CD14-positive monocyte (primary cell): ENCODE measurements at regions not wholly inside any gene's neighbourhood (a gene's known extent, or its start where the extent isn't known, plus 50 kb on each side); places are given as distances from the start of the nearest gene placed in this dataset.

Experiments
- DNase-seq, 3 donors: peaks; one replicate each; pipeline ENCODE4 v3.0.0-alpha.2; 2011 to 2022
- H2AFZ ChIP-seq: 2 replicates; pipeline ENCODE4 v1.6.0; 2012; ENCODE audit warnings: mild to moderate bottlenecking, low read depth, low read length, inconsistent platforms; ENCODE audit not compliant: insufficient read depth, poor library complexity, severe bottlenecking
- H3K27ac ChIP-seq, 2 donors: 1 replicate in 1 of 2; 2 replicates in 1 of 2; pipeline ENCODE4 v1.5.1; 2012 to 2013; ENCODE audit warnings: low read length in 2 of 2, control low read depth in 1 of 2, inconsistent platforms in 1 of 2, low read depth in 1 of 2, mild to moderate bottlenecking in 1 of 2
- H3K27me3 ChIP-seq, 2 donors: one replicate each; pipeline versions ENCODE4 v1.6.0 to v1.6.1; 2011 to 2013; ENCODE audit warnings: low read length in 2 of 2; ENCODE audit not compliant: control insufficient read depth in 2 of 2, insufficient read depth in 2 of 2
- H3K36me3 ChIP-seq, 2 donors: replicated peaks in 1 of 2; 1 replicate in 1 of 2; 2 replicates in 1 of 2; pipeline versions ENCODE4 v1.5.1 to v1.6.1; 2012 to 2013; ENCODE audit warnings: low read length in 2 of 2, control low read depth in 1 of 2, inconsistent platforms in 1 of 2, mild to moderate bottlenecking in 1 of 2; ENCODE audit not compliant: insufficient read depth in 2 of 2, control insufficient read depth in 1 of 2
- H3K4me1 ChIP-seq, 2 donors: 1 replicate in 1 of 2; 2 replicates in 1 of 2; pipeline versions ENCODE4 v1.5.1 to v1.6.1; 2012 to 2013; ENCODE audit warnings: low read length in 2 of 2, control low read depth in 1 of 2, inconsistent platforms in 1 of 2, mild to moderate bottlenecking in 1 of 2, moderate library complexity in 1 of 2; ENCODE audit not compliant: insufficient read depth in 2 of 2, control insufficient read depth in 1 of 2
- H3K4me2 ChIP-seq: replicated peaks from 2 replicates; pipeline ENCODE3; 2012; ENCODE audit warnings: low read length, moderate library complexity, mild to moderate bottlenecking; ENCODE audit not compliant: poor library complexity, severe bottlenecking; ENCODE audit errors: extremely low read depth
- H3K4me3 ChIP-seq, 3 experiments: fragments of 200-600 bp in 1 of 3; sonication (generic) in 1 of 3; replicated peaks in 1 of 3; 1 replicate in 2 of 3; 2 replicates in 1 of 3; pipeline ENCODE4 v1.5.1; 2011 to 2013; ENCODE audit warnings: low read length in 3 of 3, mild to moderate bottlenecking in 3 of 3, control low read depth in 2 of 3, low read depth in 2 of 3, inconsistent platforms in 1 of 3, moderate library complexity in 1 of 3
- H3K79me2 ChIP-seq: 2 replicates; pipeline ENCODE4 v1.6.0; 2012; ENCODE audit warnings: mild to moderate bottlenecking, control low read depth, inconsistent platforms, low read length, moderate library complexity; ENCODE audit not compliant: insufficient read depth
- H3K9ac ChIP-seq: 2 replicates; pipeline ENCODE4 v1.6.0; 2017; ENCODE audit warnings: low read length, mild to moderate bottlenecking; ENCODE audit not compliant: insufficient read depth, poor library complexity, severe bottlenecking
- H3K9me3 ChIP-seq, 2 donors: replicated peaks in 1 of 2; 1 replicate in 1 of 2; 2 replicates in 1 of 2; pipeline versions ENCODE4 v1.5.1 to v1.6.1; 2012 to 2013; ENCODE audit warnings: low read length in 2 of 2, control low read depth in 1 of 2; ENCODE audit not compliant: control insufficient read depth in 1 of 2, insufficient read depth in 1 of 2
- H4K20me1 ChIP-seq: 2 replicates; pipeline ENCODE4 v1.6.0; 2012; ENCODE audit warnings: mild to moderate bottlenecking, low read length, control low read depth, moderate library complexity; ENCODE audit not compliant: insufficient read depth
- H3K27ac Mint-ChIP-seq, 7 donors: one replicate each; pipeline ENCODE4 v1.8.0; 2020; ENCODE audit warnings: mild to moderate bottlenecking in 7 of 7, mixed read lengths in 7 of 7, moderate library complexity in 6 of 7, inconsistent platforms in 2 of 7
- H3K27me3 Mint-ChIP-seq, 3 donors: one replicate each; pipeline ENCODE4 v1.8.0; 2021 to 2022; ENCODE audit warnings: low read depth in 3 of 3, mild to moderate bottlenecking in 3 of 3, mixed read lengths in 3 of 3, moderate library complexity in 3 of 3, inconsistent platforms in 1 of 3
- H3K36me3 Mint-ChIP-seq, 2 donors: one replicate each; pipeline ENCODE4 v1.8.0; 2020; ENCODE audit warnings: mixed read lengths in 2 of 2, inconsistent platforms in 1 of 2, mild to moderate bottlenecking in 1 of 2
- H3K4me1 Mint-ChIP-seq: one replicate; pipeline ENCODE4 v1.8.0; 2020; ENCODE audit warnings: mild to moderate bottlenecking, mixed read lengths
- H3K4me3 Mint-ChIP-seq, 2 donors: one replicate each; pipeline ENCODE4 v1.8.0; 2020; ENCODE audit warnings: mild to moderate bottlenecking in 2 of 2, mixed read lengths in 2 of 2, moderate library complexity in 1 of 2
- H3K9me3 Mint-ChIP-seq, 7 donors: one replicate each; pipeline ENCODE4 v1.8.0; 2020 to 2022; ENCODE audit warnings: mixed read lengths in 7 of 7, mild to moderate bottlenecking in 6 of 7, moderate library complexity in 6 of 7, inconsistent platforms in 2 of 7
- CTCF ChIP-seq: fragments of 200-600 bp; IDR thresholded peaks from one replicate; pipeline ENCODE4 v1.8.0; 2022; ENCODE audit warnings: antibody characterized with exemption, mild to moderate bottlenecking
- WGBS: methylation state at CpG from one replicate; pipeline ENCODE4 v1.1.5; 2013; ENCODE audit warnings: missing lambda C conversion rate; ENCODE audit not compliant: insufficient coverage; 5-methylcytosine and 5-hydroxymethylcytosine counted together
- intact Hi-C, 2 donors: fragments of 100-400 bp; cut with micrococcal nuclease; formaldehyde crosslinking; loops; one replicate each; pipeline versions ENCODE4 v1.15.0 to v1.15.1; 2023

GRCh38 chr2:204234879-204235278 is 298.3 kb downstream of the ICOS start:
- H3K27ac ChIP-seq, result no peak overlapping the region
- no peaks in the 10 kb centered on the region for H3K9me3 ChIP-seq
- WGBS, result 100% methylated on average over 4 of the region's 4 CpGs
- no peaks in the 10 kb centered on the region for H3K27me3 ChIP-seq
- no peak overlapping the region for H3K4me2 ChIP-seq
- Mint-ChIP-seq H3K4me3 (no peak overlapping the region), H3K9me3 (peaks cover 0 to 7% (median 2%) of the 10 kb centered on the region in 7 donors), H3K4me1 (no peaks in the 10 kb centered on the region), H3K27ac (no peak overlapping the region), H3K27me3 (peaks cover 0 to 2% (median 0%) of the 10 kb centered on the region in 3 donors), H3K36me3 (no peaks in the 10 kb centered on the region)
- no peaks in the 10 kb centered on the region for H3K36me3 ChIP-seq
- intact Hi-C loops, result no loop called here
- H3K9ac ChIP-seq, result no peak overlapping the region
- no peak overlapping the region for H2AFZ ChIP-seq
- H3K4me1 ChIP-seq, result no peaks in the 10 kb centered on the region
- no peak for TF ChIP-seq CTCF
- no peak for DNase-seq
- no peaks in the 10 kb centered on the region for H4K20me1 ChIP-seq
- no peaks in the 10 kb centered on the region for H3K79me2 ChIP-seq
- H3K4me3 ChIP-seq, result no peak overlapping the region

GRCh38 chr2:204237416-204237815 is 300.9 kb downstream of the ICOS start:
- peaks cover 0 to 2% (median 2%) of the 10 kb centered on the region in 3 donors for H3K27me3 Mint-ChIP-seq

More at GRCh38 chr2:204237416-204237815, 300.9 kb downstream of the ICOS start:
- no peaks in the 10 kb centered on the region for H3K4me1 ChIP-seq
- Mint-ChIP-seq H3K4me3 (no peak overlapping the region), H3K9me3 (peaks cover 0 to 12% (median 3%) of the 10 kb centered on the region in 7 donors), H3K27ac (no peak overlapping the region), H3K4me1 (no peaks in the 10 kb centered on the region), H3K36me3 (no peaks in the 10 kb centered on the region)
- no peak overlapping the region for H3K27ac ChIP-seq
- H3K27me3 ChIP-seq, result no peaks in the 10 kb centered on the region
- no peak overlapping the region for H3K4me2 ChIP-seq
- H2AFZ ChIP-seq, result no peak overlapping the region
- no peak overlapping the region for H3K4me3 ChIP-seq
- intact Hi-C loops, result no loop called here
- no peaks in the 10 kb centered on the region for H3K79me2 ChIP-seq
- H4K20me1 ChIP-seq, result no peaks in the 10 kb centered on the region
- H3K36me3 ChIP-seq, result no peaks in the 10 kb centered on the region
- WGBS, result 67% methylated on average over 2 of the region's 4 CpGs
- H3K9ac ChIP-seq, result no peak overlapping the region
- no peak for TF ChIP-seq CTCF
- H3K9me3 ChIP-seq, result peaks cover 0 to 3% of the 10 kb centered on the region in 2 donors
- DNase-seq, result no peak
